ENCODE measurements at regions not wholly inside any gene's neighbourhood (a gene's known extent, or its start where the extent isn't known, plus 50 kb on each side); places are given as distances from the start of the nearest gene placed in this dataset.
"Not testable (repeated sequence)": the region's sequence is repeated elsewhere in the genome, so short reads cannot be mapped to it uniquely, and the experiment has no call there.

GRCh38 chr6:2611092-2611491, 139.6 kb downstream of the MYLK4 start:
- no peak for DNase-seq (ENCODE audit: low spot score)

DNA sequence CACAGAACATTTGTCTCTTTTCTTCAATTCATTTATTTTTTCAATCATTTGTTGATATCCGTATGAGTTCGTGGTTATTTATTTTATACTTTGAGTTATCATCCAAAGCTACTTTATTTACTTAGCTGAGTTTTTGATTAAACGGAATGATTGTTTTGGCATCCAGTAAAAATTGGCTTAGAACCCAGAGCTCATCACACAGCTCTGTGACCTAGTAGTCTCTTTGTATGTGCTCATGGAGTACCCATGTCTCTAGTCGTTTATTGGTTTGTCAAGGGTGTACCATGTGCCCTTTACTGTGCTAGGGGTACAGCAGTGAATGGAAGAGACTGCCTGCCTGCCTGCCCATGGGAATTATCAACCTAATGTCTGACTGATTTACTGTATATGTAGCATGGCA, 142.2 kb downstream of the MYLK4 start:
- no peak for DNase-seq (ENCODE audit: low spot score)

DNA sequence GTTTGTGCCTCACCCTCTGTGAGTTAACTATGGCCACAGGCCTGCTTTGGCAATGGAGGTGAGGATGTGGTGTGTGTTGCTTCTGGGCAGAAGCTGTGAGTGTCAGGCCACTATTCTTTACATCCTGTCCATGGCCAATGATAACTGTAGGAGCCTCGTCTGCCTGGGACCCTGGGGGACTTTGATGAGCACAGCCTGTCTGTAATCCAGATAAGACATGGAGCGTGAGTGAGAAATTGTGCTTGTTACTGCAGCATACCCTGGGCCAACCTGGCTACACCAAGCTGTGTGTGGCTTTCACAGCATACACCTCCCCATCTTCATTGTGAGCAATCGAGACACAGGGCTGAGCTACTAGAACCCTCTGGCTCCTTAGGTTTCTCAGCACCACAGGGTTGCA, 150.4 kb downstream of the MYLK4 start:
- no peak for DNase-seq (ENCODE audit: low spot score)

- no peak for DNase-seq (ENCODE audit: low spot score)
Observed at GRCh38 chr6:2599817-2600216, 150.9 kb downstream of the MYLK4 start.

DNA sequence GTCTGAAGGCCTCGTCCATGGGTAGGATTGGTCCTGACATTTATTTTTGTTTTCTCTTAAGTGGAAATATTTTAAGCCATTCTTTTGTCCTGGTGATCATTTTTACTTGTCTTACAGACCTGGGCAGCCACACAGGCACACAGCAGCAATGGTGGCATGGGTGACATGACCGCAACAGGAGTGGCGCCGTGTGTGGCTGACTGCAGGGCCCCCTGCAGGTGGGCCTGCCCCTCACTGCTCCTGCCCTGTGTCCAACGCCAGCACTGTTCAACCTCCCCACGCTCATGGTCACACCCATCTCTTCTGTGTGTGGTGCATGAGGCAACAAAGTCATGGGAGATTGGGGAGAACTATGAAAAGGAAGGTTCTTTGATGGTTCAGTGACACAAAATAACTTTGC, 151.9 kb downstream of the MYLK4 start:
- no peak for DNase-seq (ENCODE audit: low spot score)

DNA sequence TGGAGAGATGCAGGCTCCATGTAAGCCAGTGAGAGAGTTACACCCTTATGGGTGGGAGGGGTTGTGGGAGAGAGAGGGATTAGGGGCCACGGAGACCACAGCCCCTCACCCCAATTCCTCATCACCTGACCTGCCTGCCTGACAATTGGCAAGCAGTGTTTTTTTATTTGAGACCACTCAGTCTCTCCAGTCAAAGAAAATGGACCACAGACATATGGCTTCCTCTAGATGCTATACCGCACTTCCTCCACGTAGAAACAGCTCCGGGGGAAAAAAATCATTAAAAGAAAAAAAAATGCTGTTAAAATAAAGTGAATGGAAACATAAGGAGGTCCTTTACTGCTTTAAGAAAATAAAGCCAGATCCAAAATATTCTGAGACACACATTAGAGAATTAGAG, 152.7 kb downstream of the MYLK4 start:
- DNase-seq (ENCODE audit: low spot score) = no peak

GRCh38 chr6:2597457-2597856, 153.3 kb downstream of the MYLK4 start:
- not testable (repeated sequence) for DNase-seq (ENCODE audit: low spot score)

GRCh38 chr6:2596222-2596621, 154.5 kb downstream of the MYLK4 start:
- DNase-seq (ENCODE audit: low spot score) = no peak

DNA sequence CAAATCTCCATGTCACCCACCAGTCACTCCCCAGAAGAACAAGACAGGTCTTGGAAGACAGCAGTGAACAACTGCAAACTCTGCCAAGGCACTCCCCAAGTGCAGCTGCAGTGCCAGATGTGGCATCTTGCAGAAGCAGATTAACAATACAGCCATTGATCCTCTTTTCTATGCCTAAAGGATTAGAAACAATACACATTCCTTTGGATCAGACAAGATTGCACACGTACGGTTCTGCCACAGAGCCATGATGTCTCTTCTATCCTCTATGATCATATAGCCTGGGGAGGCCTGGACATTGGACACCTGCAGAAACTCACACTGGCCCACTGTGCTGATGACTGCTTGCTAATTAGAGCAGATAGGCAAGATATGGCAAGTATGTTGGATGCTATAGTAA, 155.9 kb downstream of the MYLK4 start:
- no peak for DNase-seq (ENCODE audit: low spot score)

DNA sequence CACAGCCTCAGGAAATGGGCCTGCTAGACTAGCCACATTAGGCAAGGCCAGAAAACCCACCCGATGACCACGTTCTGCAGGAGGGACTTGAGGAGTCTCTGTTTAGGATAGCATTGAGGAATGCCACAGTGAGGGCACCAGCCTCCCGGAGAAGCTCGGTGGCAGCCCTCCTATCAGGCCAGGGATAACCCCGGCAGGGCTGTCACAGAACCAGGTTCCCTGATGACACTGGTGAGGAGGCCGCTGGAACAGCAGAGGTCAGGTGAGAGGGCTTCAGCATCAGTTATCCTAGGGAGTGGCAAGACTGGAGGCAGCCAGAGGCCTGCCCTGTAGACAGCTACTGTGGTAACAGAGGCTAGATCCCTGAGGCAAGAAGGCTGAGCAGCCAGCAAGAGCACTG, 157.6 kb downstream of the MYLK4 start:
- no peak for DNase-seq (ENCODE audit: low spot score)

GRCh38 chr6:2589171-2589661, 161.5 kb downstream of the MYLK4 start:
- no peak for DNase-seq (ENCODE audit: low spot score)

DNA sequence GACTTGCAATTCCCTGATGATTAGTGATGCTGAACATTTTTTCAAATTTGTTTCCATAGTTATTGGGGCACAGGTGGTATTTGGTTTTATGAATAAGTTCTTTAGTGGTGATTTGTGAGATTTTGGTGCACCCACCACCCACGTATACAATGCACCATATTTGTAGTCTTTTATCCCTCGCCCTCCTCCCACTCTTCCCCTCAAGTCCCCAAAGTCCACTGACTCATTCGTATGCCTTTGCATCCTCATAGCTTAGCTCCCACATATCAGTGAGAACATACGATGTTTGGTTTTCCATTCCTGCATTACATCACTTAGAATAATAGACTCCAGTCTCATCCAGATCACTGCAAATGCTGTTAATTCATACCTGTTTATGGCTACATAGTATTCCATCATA, 167.3 kb downstream of the MYLK4 start:
- no peak for DNase-seq (ENCODE audit: low spot score)

DNA sequence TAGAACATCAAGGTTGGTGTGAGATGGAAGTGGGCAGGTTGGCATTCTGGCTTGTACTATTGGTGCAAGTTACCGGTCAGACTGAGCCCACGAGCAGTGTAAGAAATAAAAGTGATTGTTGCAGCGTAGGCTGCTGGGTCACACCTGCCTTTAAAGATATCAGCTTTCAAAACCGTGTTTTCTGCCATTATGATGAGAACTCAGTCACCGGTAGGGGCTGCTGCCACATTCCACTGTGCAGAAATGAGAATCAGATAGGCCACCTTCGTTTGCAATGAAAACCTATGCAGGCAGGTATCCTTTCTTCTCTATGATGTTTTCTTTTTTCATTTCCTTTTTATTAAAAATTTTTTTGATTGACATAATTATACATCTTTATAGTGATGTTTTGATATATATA, 168.5 kb downstream of the MYLK4 start:
- DNase-seq (ENCODE audit: low spot score) = no peak

GRCh38 chr6:2581611-2582010, 169.1 kb downstream of the MYLK4 start:
- DNase-seq (ENCODE audit: low spot score) = no peak

DNA sequence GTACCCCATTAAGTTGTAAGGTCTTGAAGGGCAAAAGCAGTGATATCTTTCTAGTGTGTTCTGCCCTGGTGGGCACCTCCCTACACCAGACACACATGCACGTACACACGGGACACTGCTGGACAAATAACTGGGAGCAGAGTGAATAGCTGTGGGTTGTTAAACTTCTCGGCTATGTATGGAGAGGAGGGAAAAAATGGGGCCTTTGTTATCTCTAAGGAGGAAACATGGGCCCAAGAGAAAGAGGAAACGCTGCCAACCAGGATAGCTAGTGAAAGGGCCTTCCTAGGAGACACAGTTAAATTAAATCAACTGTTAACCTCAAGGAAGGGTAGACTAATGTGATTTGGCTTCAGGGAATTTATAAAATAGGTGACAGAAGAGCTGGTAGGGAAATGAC, 169.7 kb downstream of the MYLK4 start:
- no peak for DNase-seq (ENCODE audit: low spot score)

DNA sequence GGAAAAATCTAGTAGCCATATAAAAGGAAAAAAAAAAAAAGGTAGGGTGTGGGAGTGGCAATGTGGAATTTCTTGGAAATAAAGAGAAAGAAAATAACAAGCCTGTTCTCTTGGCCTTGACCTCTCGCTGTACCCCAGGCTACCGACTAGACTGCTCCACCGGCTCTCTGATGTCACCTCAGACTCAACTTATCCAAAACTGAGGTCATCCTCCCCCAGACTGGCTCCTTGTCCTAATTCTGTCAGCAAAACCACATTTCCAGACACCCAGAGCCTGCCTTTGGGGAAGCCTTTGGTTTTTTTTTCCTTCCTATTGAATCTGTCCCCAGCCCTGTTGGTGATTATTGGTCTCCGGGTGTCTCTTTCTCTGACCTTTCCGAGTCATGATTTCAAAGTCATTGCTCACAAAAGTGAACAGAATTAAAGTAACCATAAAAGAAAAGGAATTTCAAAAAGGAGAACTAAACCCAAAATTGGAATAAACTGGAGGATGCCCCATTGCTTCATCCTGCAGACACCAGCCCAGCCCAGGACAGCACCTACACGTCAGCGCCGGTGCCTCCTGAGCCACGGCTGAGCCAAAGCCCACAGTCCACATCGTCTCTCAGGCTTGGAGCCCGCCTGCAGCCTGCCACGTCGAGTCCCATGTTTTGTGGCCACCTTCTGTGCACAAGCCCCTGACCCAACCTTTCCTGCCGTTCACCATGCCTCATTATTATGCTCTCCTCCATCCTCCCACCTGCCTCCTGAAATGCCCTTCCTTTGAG, 170.7 kb downstream of the MYLK4 start:
- no peak for DNase-seq (ENCODE audit: low spot score)

- DNase-seq (ENCODE audit: low spot score) = no peak
Observed at GRCh38 chr6:2579241-2579761, 171.4 kb downstream of the MYLK4 start.

- DNase-seq (ENCODE audit: low spot score) = no peak
Observed at GRCh38 chr6:2578767-2579166, 172.0 kb downstream of the MYLK4 start.

DNA sequence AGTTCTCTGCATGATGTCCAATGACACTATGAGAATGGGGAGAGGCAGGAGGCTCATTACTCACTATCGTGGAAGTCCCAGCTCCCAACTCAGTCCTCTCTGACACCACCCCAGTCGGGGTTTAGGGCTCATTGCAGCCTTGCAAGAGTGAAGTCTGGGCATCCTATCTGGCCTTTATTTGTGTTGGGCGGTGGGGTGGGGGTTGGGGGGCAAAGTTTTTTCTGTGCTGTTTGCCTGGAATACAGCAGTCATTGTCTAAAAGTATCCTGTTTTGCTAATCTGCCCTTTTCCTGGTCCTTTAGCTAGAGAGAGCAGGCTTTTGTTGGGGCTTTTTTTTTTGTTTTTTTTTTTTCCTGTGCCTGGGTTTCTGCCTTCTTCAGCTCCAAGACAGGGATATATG, 174.2 kb downstream of the MYLK4 start:
- DNase-seq (ENCODE audit: low spot score) = no peak

DNA sequence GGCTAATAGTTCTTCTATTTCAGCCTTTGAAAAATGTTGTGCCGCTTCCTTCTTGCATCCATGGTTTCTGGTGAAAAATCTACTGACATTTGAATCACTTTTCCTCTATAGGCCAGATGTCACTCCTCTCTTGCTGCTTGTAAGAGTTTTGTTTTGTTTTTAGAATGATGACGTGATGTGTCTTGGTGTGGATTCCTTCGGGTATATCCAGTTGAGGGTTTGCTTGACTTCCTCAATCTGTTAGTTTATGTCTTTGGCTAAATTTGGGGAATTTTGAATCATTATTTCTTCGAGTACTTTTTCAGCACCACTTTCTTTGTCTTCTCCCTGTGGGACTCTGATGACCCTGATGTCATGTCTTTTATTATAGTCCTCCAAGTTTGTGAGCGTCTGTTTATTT, 175.5 kb downstream of the MYLK4 start:
- DNase-seq (ENCODE audit: low spot score) = no peak

DNA sequence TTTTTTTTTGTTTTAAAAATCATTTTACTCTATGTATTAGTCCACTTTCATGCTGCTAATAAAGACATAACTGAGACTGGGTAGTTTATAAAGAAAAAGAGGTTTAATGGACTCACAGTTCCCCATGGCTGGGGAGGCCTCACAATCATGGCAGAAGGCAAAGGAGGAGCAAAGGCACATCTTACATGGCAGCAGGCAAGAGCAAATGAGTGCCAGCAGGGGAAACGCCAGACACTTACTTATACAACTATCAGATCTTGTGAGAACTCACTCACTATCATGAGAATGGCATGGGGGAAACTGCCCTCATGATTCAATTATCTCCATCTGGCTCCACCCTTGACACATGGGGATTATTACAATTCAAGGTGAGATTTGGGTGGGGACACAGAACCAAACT, 181.3 kb downstream of the MYLK4 start:
- DNase-seq (ENCODE audit: low spot score) = not testable (repeated sequence)

DNA sequence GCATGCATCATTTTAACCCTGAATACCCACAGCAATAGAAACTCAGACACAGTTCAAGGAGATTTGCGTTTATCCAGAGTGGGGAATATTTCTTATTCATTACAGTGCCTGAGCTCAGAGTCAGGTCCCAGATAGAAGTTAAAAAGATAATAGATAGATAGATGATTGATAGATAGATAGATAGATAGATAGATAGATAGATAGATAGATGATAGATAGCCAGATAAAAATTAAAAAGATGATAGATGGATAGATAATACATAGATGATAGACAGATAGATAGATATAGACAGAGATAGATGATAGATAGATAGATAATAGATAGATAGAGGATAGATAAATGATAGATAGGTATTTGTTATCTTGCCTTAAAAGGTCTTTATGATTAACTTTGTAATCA, 184.7 kb downstream of the MYLK4 start:
- no peak for DNase-seq (ENCODE audit: low spot score)

DNA sequence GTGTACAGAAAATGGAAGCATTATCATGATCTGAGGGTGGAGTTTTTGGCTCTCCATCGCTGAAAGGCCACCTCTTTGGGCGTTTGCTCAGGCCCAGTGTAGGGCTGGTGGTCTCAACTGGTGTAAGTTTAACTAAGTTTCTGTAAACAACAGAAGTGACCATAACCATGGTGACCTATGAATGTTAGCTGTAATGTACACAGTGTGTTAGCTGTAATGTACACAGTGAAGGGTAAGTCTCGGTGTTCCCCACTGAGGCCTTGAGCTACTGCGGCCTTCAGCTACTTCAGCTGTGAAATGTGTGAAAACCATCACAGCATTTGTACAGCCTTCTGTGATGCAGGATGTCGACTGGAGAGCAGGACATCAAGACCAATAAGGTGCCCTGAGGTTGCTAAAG, 185.2 kb downstream of the MYLK4 start:
- no peak for DNase-seq (ENCODE audit: low spot score)

DNA sequence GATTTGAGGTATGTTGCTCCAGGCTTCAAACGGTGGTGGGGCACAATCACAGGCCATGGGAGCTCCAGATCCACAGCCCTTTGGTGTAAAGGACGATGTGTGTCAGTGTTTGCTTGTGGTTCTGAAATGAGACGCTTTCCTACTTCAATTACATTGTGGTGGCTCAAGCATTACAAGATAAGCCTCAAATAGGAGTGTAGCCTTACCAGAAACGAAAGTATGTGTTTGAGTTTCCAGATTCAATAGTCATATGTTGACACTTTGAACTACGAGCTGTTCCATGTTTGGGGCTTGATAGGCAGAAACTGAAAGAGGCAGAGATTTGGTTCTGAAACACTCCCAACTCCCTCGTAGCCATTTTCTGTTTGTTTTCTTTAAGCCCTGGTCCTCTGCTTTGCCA, 187.1 kb downstream of the MYLK4 start:
- no peak for DNase-seq (ENCODE audit: low spot score)
